Cardiac muscle cell (in vitro differentiated cells and primary cell): ENCODE measurements at regions not wholly inside any gene's neighbourhood (a gene's known extent, or its start where the extent isn't known, plus 50 kb on each side); places are given as distances from the start of the nearest gene placed in this dataset.

Experiments
- DNase-seq, 2 donors: peaks; one replicate each; pipeline versions ENCODE4 v3.0.0 to v3.0.0-alpha.2; 2010 to 2017; ENCODE audit warnings: low read depth in 1 of 2, low spot score in 1 of 2
- H3K27ac ChIP-seq: fragments of 200-600 bp; sonication (generic); 2 replicates; pipeline ENCODE4 v1.5.1; 2016
- H3K27me3 ChIP-seq: fragments of 200-600 bp; sonication (generic); 2 replicates; pipeline ENCODE4 v1.6.0; 2016; ENCODE audit warnings: control low read depth
- H3K36me3 ChIP-seq: fragments of 200-600 bp; sonication (generic); 2 replicates; pipeline ENCODE4 v1.5.1; 2016; ENCODE audit warnings: control low read depth
- H3K4me1 ChIP-seq: fragments of 200-600 bp; sonication (generic); 2 replicates; pipeline ENCODE4 v1.8.1; 2017; ENCODE audit warnings: low read depth, mild to moderate bottlenecking, mixed run types
- H3K4me3 ChIP-seq: fragments of 200-600 bp; sonication (generic); 2 replicates; pipeline ENCODE4 v1.5.1; 2016; ENCODE audit warnings: mild to moderate bottlenecking
- H3K9me3 ChIP-seq: fragments of 200-600 bp; sonication (generic); 2 replicates; pipeline ENCODE4 v1.5.1; 2017; ENCODE audit warnings: low read depth, mild to moderate bottlenecking, control low read depth
- CTCF ChIP-seq: IDR thresholded peaks from 2 replicates; pipeline ENCODE4 v1.5.1; 2012; ENCODE audit warnings: low read depth, mild to moderate bottlenecking, low read length

- Histone ChIP-seq H3K27me3 (no peaks in the 10 kb centered on the region), H3K9me3 (no peaks in the 10 kb centered on the region), H3K36me3 (no peaks in the 10 kb centered on the region), H3K4me1 (peaks cover 8% of the 10 kb centered on the region), H3K27ac (no peak overlapping the region), H3K4me3 (no peak overlapping the region)
- DNase-seq, result no peak
- TF ChIP-seq CTCF, result no peak
Observed at GRCh38 chr11:70738661-70739060, 340.3 kb downstream of the CTTN start.

GRCh38 chr11:70739091-70739490 is 340.8 kb downstream of the CTTN start:
- no peak overlapping the region for H3K27ac ChIP-seq
- TF ChIP-seq CTCF, result no peak
- no peaks in the 10 kb centered on the region for H3K27me3 ChIP-seq
- no peak overlapping the region for H3K4me3 ChIP-seq
- H3K36me3 ChIP-seq, result no peaks in the 10 kb centered on the region
- no peak for DNase-seq
- no peaks in the 10 kb centered on the region for H3K9me3 ChIP-seq
- peaks cover 8% of the 10 kb centered on the region for H3K4me1 ChIP-seq

GRCh38 chr11:70739811-70740487 is 341.6 kb downstream of the CTTN start:
- H3K27ac ChIP-seq, result no peak overlapping the region
- H3K27me3 ChIP-seq, result no peaks in the 10 kb centered on the region
- no peak for TF ChIP-seq CTCF
- H3K36me3 ChIP-seq, result no peaks in the 10 kb centered on the region
- H3K9me3 ChIP-seq, result no peaks in the 10 kb centered on the region
- H3K4me1 ChIP-seq, result peaks cover 8% of the 10 kb centered on the region
- DNase-seq, result peak in 1 of 2 donors; percentile 28
- no peak overlapping the region for H3K4me3 ChIP-seq

- Histone ChIP-seq H3K27me3 (no peaks in the 10 kb centered on the region), H3K27ac (no peak overlapping the region), H3K9me3 (no peaks in the 10 kb centered on the region), H3K36me3 (no peaks in the 10 kb centered on the region), H3K4me3 (no peak overlapping the region), H3K4me1 (peaks cover 8% of the 10 kb centered on the region)
- TF ChIP-seq CTCF, result no peak
- DNase-seq, result no peak
Observed at GRCh38 chr11:70740488-70740851, 342.1 kb downstream of the CTTN start.

- TF ChIP-seq CTCF, result no peak
- Histone ChIP-seq H3K4me1 (peaks cover 8% of the 10 kb centered on the region), H3K36me3 (no peaks in the 10 kb centered on the region), H3K9me3 (no peaks in the 10 kb centered on the region), H3K27ac (no peak overlapping the region), H3K27me3 (no peaks in the 10 kb centered on the region), H3K4me3 (no peak overlapping the region)
- DNase-seq, result no peak
Observed at GRCh38 chr11:70741085-70741484, 342.8 kb downstream of the CTTN start.
